IPS-NIHi7 (cell line): ENCODE measurements at regions not wholly inside any gene's neighbourhood (a gene's known extent, or its start where the extent isn't known, plus 50 kb on each side); places are given as distances from the start of the nearest gene placed in this dataset.
"Not testable (repeated sequence)": the region's sequence is repeated elsewhere in the genome, so short reads cannot be mapped to it uniquely, and the experiment has no call there.

ENCODE experiments used
- DNase-seq: peaks from one replicate; pipeline ENCODE4 v3.0.0; 2012; ENCODE audit warnings: mixed read lengths; ENCODE audit errors: extremely low spot score

DNA sequence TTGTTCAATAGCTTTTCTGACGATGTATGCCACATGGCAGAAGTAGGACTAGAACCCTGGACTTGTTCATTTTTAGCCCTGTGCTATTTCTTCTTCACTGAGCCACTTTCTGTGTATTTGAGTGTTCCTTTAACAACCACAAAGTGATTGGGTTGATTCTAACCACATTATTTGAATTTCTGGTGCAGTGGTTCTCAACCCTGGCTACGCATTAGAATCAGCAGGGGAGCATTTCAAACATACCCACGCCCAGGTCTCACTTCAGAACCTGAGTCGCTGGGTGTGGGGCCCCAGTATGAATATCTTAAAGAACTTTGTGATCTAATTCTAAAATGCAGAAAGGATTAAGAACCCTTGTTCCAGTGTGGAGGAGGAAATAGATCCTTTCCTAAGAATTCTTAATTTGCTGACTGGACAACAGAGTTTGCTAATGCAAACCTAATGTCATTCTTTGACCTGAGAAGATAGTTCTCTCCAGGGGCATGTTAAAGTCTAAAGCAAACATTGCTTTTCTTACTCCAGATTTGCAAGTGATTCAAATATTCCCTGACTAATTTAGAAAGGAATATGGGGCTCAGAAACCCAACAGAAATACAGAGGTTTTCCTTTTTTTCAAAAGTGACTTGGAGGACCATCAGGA is 75.4 kb upstream of the GDNF start:
- DNase-seq, result no peak

- not testable (repeated sequence) for DNase-seq
Observed at GRCh38 chr5:37909610-37910266, 69.9 kb upstream of the GDNF start.

GRCh38 chr5:37906416-37906815 is 66.6 kb upstream of the GDNF start:
- no peak for DNase-seq

DNA sequence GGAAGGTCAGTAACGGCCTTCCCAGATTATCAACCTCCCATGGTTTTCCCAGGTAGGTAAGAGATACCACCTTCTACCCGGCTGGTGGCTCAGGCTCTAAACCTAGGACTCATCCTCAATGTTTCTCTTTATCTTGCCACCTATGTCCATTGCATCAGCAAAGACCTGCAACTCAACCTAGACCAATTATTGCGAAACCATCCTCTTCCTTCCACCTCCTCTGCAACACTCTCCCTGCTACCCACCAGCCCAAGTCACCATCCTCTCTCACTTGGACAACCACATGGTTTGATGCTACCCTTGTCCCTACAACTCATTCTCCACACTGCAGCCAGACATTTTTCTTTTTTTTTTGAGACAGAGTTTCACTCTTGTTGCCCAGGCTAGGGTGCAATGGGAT is 65.4 kb upstream of the GDNF start:
- DNase-seq, result no peak

- DNase-seq, result no peak
Observed at GRCh38 chr5:37902323-37902722, 62.5 kb upstream of the GDNF start.

GRCh38 chr5:37900692-37901091 is 60.9 kb upstream of the GDNF start:
- DNase-seq, result peak; percentile 58

- DNase-seq, result no peak
Observed at GRCh38 chr5:37899037-37899436, 59.2 kb upstream of the GDNF start.

DNA sequence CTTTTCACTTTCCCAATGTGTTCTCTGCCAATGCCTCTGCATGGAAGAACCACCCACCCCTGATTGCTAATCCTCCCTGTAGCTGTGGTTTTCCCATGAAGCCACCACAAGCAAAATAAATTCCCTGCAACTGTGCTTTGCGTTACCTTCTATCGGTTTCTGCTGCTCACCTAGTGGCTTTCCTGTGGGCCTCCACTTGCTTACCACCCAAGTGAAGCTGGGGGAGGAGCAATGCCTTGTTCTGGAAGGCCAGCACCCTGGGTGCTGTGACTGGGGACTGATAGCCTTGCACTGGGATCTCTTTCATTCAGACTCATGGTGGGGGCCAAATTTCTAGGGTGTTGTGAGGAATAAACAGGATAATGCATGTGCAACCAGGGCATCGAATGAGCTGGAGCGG is 56.3 kb upstream of the GDNF start:
- no peak for DNase-seq

GRCh38 chr5:37893434-37894134 is 53.7 kb upstream of the GDNF start:
- no peak for DNase-seq

- no peak for DNase-seq
Observed at GRCh38 chr5:37892586-37892985, 52.7 kb upstream of the GDNF start.

DNA sequence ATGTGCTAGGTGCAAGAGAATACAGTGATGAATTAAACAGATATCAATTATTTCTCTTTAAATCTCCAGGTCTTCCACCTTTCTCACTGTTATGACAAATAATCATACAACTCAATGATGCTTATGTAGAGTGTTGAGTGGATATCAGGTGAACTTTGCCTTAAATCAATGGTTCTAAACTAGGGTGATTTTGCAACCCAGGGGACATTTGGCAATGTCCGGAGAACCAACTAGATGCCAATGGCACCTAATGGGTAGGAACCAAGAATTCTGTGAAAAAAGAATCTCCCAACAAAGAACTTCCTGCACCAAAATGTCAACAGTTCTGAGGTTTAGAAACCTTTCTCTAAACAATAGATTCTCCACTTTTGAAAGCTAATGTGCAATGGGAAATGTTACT is 52.0 kb upstream of the GDNF start:
- no peak for DNase-seq

GRCh38 chr5:37889612-37890317 is 49.9 kb upstream of the GDNF start:
- no peak for DNase-seq
